ENCODE measurements at regions not wholly inside any gene's neighbourhood (a gene's known extent, or its start where the extent isn't known, plus 50 kb on each side); places are given as distances from the start of the nearest gene placed in this dataset.

DNA sequence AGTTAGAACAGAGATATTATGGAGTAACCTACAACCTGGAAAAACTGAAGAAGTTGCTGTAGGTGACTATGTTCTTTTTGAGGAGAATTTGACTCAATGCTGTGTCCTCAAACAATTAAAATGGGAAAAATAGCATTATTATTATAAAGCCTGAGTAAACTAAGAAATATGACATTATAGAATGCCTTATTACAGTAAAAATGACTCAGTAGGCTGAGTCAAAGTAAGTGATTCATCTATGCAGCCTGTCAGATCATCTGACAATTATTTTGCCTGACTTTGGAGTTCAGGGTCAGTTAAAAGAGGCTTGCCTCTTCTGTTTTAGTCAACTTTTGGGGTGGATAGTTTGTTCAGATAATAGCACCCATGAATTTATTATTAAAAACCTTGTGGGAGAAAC lies 150.8 kb upstream of the PTGFR start:
- no peak overlapping the region for H3K27ac ChIP-seq (ENCODE audit: low read depth in 2 of 2, low read length in 2 of 2)

DNA sequence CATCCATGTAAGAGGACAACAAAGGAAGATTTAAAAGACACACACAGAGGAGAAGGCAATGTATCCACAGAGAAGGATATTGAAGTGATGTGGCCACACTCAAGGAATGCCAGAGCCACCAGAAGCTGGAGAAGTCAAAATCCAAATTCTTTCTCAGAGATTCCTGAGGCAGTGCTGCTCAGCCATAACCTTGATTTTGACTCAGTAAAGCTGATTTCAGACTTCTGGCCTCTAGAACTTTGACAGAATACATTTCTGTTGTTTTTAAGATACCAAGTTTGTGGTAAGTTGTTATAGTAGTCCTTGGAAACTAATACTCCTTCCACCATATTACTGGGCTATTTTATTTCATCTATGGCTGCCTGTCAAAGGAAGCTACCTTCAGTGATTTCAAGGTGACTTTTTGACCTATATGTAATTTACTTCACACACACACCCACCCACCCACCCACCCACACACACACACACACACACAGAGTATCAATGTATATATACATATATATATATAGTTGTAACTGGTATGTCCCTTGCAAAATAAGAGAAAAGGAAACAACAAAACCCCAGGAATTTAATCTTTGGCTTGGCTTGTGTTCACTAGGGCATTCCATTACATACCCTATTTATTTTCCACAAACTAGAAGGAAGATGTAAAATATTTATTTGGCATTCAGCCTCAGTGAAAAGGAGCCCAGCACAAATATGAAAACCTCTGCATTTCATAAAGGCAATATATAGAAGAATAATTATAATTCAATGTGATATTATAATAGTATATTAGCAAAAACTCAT lies 142.1 kb upstream of the PTGFR start:
- H3K27ac ChIP-seq (ENCODE audit: low read depth in 2 of 2, low read length in 2 of 2) = no peak overlapping the region
- H3K9me3 ChIP-seq (ENCODE audit: control insufficient read depth in 2 of 2, low read length in 2 of 2) = no peaks in the 10 kb centered on the region
- H3K9ac ChIP-seq (ENCODE audit: low read depth in 1 of 2, low read length in 2 of 2) = no peak overlapping the region
- H3K4me1 ChIP-seq (ENCODE audit: control insufficient read depth in 2 of 2, insufficient read depth in 2 of 2, low read length in 2 of 2) = no peaks in the 10 kb centered on the region
- no peaks in the 10 kb centered on the region for H3K27me3 ChIP-seq (ENCODE audit: control insufficient read depth in 2 of 2, insufficient read depth in 2 of 2, low read length in 2 of 2)
- H3K36me3 ChIP-seq (ENCODE audit: control insufficient read depth in 2 of 2, insufficient read depth in 2 of 2, low read length in 2 of 2) = no peaks in the 10 kb centered on the region
- no peak overlapping the region for H3K4me3 ChIP-seq (ENCODE audit: low read length in 2 of 2)

More for the DNA sequence above, 150.8 kb upstream of the PTGFR start:
- H3K4me3 ChIP-seq (ENCODE audit: low read length in 2 of 2) = no peak overlapping the region
- H3K9me3 ChIP-seq (ENCODE audit: control insufficient read depth in 2 of 2, low read length in 2 of 2) = no peaks in the 10 kb centered on the region
- no peaks in the 10 kb centered on the region for H3K27me3 ChIP-seq (ENCODE audit: control insufficient read depth in 2 of 2, insufficient read depth in 2 of 2, low read length in 2 of 2)
- no peaks in the 10 kb centered on the region for H3K36me3 ChIP-seq (ENCODE audit: control insufficient read depth in 2 of 2, insufficient read depth in 2 of 2, low read length in 2 of 2)
- H3K4me1 ChIP-seq (ENCODE audit: control insufficient read depth in 2 of 2, insufficient read depth in 2 of 2, low read length in 2 of 2) = no peaks in the 10 kb centered on the region
- no peak overlapping the region for H3K9ac ChIP-seq (ENCODE audit: low read depth in 1 of 2, low read length in 2 of 2)

DNA sequence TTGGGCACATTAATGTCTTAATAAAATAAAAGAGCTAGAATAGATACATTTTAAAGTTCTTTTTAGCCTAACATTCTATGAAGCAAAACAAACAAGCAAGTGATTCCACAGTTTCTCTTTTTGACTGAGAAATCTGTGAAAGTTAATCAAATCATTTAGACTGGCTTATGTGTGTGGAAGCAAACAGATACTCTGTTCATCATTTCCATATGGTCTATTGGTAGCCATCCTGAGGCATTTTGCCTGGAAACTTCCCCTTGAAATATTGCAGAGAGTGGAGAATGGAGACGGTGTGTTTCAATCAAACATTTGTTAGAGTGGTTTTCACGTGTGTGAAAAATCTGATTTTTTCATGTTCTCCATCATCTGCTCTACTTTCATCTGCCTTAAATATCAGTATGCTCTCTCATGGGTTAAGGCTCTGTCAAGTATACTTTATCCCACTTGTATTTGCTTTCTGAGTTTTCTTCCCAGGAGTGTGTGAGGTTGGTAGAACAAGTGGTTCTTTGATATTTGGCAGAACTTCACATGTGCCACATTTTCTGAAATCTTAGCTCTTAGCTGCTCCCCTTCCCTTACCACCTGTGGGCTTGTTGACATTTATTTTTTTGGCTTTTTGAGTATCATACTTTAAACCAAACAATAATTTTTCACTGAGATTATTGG lies 139.1 kb upstream of the PTGFR start:
- Histone ChIP-seq H3K27ac (ENCODE audit: low read depth in 2 of 2, low read length in 2 of 2) (no peak overlapping the region), H3K27me3 (ENCODE audit: control insufficient read depth in 2 of 2, insufficient read depth in 2 of 2, low read length in 2 of 2) (no peaks in the 10 kb centered on the region), H3K36me3 (ENCODE audit: control insufficient read depth in 2 of 2, insufficient read depth in 2 of 2, low read length in 2 of 2) (no peaks in the 10 kb centered on the region), H3K9ac (ENCODE audit: low read depth in 1 of 2, low read length in 2 of 2) (no peak overlapping the region), H3K9me3 (ENCODE audit: control insufficient read depth in 2 of 2, low read length in 2 of 2) (no peaks in the 10 kb centered on the region), H3K4me3 (ENCODE audit: low read length in 2 of 2) (no peak overlapping the region), H3K4me1 (ENCODE audit: control insufficient read depth in 2 of 2, insufficient read depth in 2 of 2, low read length in 2 of 2) (no peaks in the 10 kb centered on the region)

DNA sequence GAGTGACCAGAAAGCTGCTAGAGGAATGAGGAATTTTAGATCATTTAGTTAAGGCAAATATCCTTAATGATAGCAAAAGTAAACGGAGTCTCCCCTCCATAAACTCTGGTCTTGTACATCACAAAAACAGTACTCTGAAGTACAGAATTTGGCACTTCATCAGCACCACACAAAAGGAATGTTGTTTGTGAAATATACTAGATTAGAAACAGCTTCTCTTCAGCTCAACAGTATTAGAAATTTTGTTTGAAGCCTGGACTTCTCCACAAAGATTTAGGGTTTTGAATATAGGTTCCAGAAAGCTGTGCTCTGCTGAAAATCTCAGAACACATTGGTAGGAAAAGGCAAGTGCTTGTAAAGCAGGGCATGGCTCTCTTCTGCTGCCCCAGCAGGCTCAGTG lies 135.1 kb upstream of the PTGFR start:
- H3K4me3 ChIP-seq (ENCODE audit: low read length in 2 of 2) = no peak overlapping the region
- H3K9ac ChIP-seq (ENCODE audit: low read depth in 1 of 2, low read length in 2 of 2) = no peak overlapping the region
- H3K27me3 ChIP-seq (ENCODE audit: control insufficient read depth in 2 of 2, insufficient read depth in 2 of 2, low read length in 2 of 2) = no peaks in the 10 kb centered on the region
- H3K36me3 ChIP-seq (ENCODE audit: control insufficient read depth in 2 of 2, insufficient read depth in 2 of 2, low read length in 2 of 2) = no peaks in the 10 kb centered on the region
- no peaks in the 10 kb centered on the region for H3K4me1 ChIP-seq (ENCODE audit: control insufficient read depth in 2 of 2, insufficient read depth in 2 of 2, low read length in 2 of 2)
- no peak overlapping the region for H3K27ac ChIP-seq (ENCODE audit: low read depth in 2 of 2, low read length in 2 of 2)
- H3K9me3 ChIP-seq (ENCODE audit: control insufficient read depth in 2 of 2, low read length in 2 of 2) = no peaks in the 10 kb centered on the region

DNA sequence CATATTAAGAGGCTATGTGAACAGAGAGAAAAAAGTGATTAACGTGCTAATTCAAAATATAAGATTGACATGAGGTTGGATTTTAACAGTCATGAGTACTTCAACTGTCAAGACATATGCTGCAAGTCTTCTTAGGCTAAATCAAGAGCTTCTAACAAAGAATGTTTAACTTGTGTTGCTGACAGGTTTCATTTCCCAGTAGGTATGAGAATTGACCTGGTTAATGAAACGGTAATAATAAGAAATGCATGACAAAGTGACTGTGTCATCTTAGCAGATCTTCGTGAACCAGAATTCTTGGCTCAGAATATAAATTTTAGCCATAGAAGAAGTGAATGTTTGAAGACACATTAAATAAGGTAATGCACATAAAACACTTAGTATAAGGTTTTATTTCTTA lies 132.6 kb upstream of the PTGFR start:
- no peaks in the 10 kb centered on the region for H3K4me1 ChIP-seq (ENCODE audit: control insufficient read depth in 2 of 2, insufficient read depth in 2 of 2, low read length in 2 of 2)
- H3K9me3 ChIP-seq (ENCODE audit: control insufficient read depth in 2 of 2, low read length in 2 of 2) = no peaks in the 10 kb centered on the region
- no peak overlapping the region for H3K27ac ChIP-seq (ENCODE audit: low read depth in 2 of 2, low read length in 2 of 2)
- no peaks in the 10 kb centered on the region for H3K27me3 ChIP-seq (ENCODE audit: control insufficient read depth in 2 of 2, insufficient read depth in 2 of 2, low read length in 2 of 2)
- no peaks in the 10 kb centered on the region for H3K36me3 ChIP-seq (ENCODE audit: control insufficient read depth in 2 of 2, insufficient read depth in 2 of 2, low read length in 2 of 2)
- no peak overlapping the region for H3K4me3 ChIP-seq (ENCODE audit: low read length in 2 of 2)
- H3K9ac ChIP-seq (ENCODE audit: low read depth in 1 of 2, low read length in 2 of 2) = no peak overlapping the region

DNA sequence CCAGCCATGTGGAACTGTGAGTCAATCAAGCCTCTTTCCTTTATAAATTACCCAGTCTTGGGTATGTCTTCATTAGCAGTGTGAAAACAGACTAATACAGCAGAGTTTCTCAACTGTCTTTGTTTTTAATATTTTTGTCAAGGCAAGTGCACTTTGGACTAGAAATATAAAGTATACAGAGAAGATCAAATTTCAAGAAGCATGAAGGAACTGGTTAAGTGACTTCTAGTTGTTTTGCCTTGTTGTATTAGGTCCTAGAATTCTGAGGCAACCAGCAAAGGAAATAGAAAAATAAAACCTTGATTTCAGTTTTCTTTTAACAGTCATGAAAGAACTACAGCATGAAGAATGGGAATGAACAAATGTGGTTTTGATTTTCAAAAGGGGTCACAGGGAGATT lies 131.1 kb upstream of the PTGFR start:
- no peaks in the 10 kb centered on the region for H3K36me3 ChIP-seq (ENCODE audit: control insufficient read depth in 2 of 2, insufficient read depth in 2 of 2, low read length in 2 of 2)
- no peaks in the 10 kb centered on the region for H3K4me1 ChIP-seq (ENCODE audit: control insufficient read depth in 2 of 2, insufficient read depth in 2 of 2, low read length in 2 of 2)
- no peak overlapping the region for H3K4me3 ChIP-seq (ENCODE audit: low read length in 2 of 2)
- no peak overlapping the region for H3K27ac ChIP-seq (ENCODE audit: low read depth in 2 of 2, low read length in 2 of 2)
- no peak overlapping the region for H3K9ac ChIP-seq (ENCODE audit: low read depth in 1 of 2, low read length in 2 of 2)
- no peaks in the 10 kb centered on the region for H3K9me3 ChIP-seq (ENCODE audit: control insufficient read depth in 2 of 2, low read length in 2 of 2)
- no peaks in the 10 kb centered on the region for H3K27me3 ChIP-seq (ENCODE audit: control insufficient read depth in 2 of 2, insufficient read depth in 2 of 2, low read length in 2 of 2)

DNA sequence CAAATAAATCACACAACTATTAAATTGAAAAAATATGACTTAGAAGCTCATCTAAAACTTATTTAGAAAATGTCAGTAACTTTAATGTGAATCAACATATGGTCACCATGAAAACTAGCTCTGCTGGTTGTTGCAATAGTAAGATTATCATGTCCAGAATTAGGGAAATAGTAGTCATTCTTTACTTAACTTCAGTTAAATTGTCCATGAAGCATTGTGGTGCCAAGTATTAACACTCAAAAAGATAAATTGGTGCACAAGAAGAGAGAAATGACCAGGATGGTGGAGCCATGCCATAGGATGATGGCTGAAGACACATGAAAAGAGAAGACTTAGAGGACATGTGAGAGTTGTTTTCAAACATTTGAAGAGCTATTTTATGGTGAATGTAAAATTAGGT lies 130.2 kb upstream of the PTGFR start:
- H3K4me3 ChIP-seq (ENCODE audit: low read length in 2 of 2) = no peak overlapping the region

DNA sequence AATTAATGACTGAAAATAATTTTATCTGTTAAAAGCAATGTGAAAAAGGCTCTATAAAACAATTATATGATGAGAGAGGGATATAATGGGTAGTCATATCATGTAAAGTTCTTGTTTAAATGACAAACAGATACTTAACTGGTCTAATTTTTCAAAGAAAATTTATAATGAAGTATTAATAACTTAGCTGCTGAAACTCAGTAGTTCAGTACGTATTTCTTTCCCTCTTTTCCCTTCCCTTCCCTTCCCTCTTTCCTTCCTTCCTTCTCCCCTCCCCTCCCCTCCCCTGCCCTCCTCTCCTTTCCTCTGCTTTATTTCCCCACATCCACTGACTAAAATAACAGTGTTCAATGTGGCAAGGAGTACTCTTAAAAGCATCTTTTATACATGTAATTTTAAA lies 123.1 kb upstream of the PTGFR start:
- no peaks in the 10 kb centered on the region for H3K9me3 ChIP-seq (ENCODE audit: control insufficient read depth in 2 of 2, low read length in 2 of 2)
- H3K4me1 ChIP-seq (ENCODE audit: control insufficient read depth in 2 of 2, insufficient read depth in 2 of 2, low read length in 2 of 2) = no peaks in the 10 kb centered on the region
- no peaks in the 10 kb centered on the region for H3K27me3 ChIP-seq (ENCODE audit: control insufficient read depth in 2 of 2, insufficient read depth in 2 of 2, low read length in 2 of 2)
- H3K9ac ChIP-seq (ENCODE audit: low read depth in 1 of 2, low read length in 2 of 2) = no peak overlapping the region
- no peaks in the 10 kb centered on the region for H3K36me3 ChIP-seq (ENCODE audit: control insufficient read depth in 2 of 2, insufficient read depth in 2 of 2, low read length in 2 of 2)
- no peak overlapping the region for H3K4me3 ChIP-seq (ENCODE audit: low read length in 2 of 2)
- H3K27ac ChIP-seq (ENCODE audit: low read depth in 2 of 2, low read length in 2 of 2) = no peak overlapping the region

More for the DNA sequence above, 130.2 kb upstream of the PTGFR start:
- no peak overlapping the region for H3K27ac ChIP-seq (ENCODE audit: low read depth in 2 of 2, low read length in 2 of 2)
- no peaks in the 10 kb centered on the region for H3K36me3 ChIP-seq (ENCODE audit: control insufficient read depth in 2 of 2, insufficient read depth in 2 of 2, low read length in 2 of 2)
- H3K9me3 ChIP-seq (ENCODE audit: control insufficient read depth in 2 of 2, low read length in 2 of 2) = no peaks in the 10 kb centered on the region
- no peak overlapping the region for H3K9ac ChIP-seq (ENCODE audit: low read depth in 1 of 2, low read length in 2 of 2)
- no peaks in the 10 kb centered on the region for H3K27me3 ChIP-seq (ENCODE audit: control insufficient read depth in 2 of 2, insufficient read depth in 2 of 2, low read length in 2 of 2)
- no peaks in the 10 kb centered on the region for H3K4me1 ChIP-seq (ENCODE audit: control insufficient read depth in 2 of 2, insufficient read depth in 2 of 2, low read length in 2 of 2)

DNA sequence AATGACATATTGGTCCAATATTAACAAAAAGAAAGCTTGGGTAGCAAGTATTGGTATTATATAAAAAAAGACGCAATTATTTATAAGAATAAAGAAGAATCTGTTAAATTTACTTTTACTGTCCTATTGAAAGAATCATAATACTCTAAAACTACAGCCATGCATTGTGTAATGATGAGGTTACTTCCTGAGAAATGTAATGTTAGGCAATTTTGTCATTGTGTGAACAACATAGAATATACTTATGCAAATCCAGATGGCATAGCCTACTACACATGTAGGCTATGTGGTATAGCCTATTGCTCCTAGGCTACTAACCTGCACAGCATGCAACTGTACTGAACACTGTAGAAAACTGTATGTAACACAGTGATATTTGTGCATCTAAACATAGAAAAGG lies 121.2 kb upstream of the PTGFR start:
- Histone ChIP-seq H3K4me3 (ENCODE audit: low read length in 2 of 2) (no peak overlapping the region), H3K9ac (ENCODE audit: low read depth in 1 of 2, low read length in 2 of 2) (no peak overlapping the region), H3K4me1 (ENCODE audit: control insufficient read depth in 2 of 2, insufficient read depth in 2 of 2, low read length in 2 of 2) (no peaks in the 10 kb centered on the region), H3K27me3 (ENCODE audit: control insufficient read depth in 2 of 2, insufficient read depth in 2 of 2, low read length in 2 of 2) (no peaks in the 10 kb centered on the region), H3K27ac (ENCODE audit: low read depth in 2 of 2, low read length in 2 of 2) (no peak overlapping the region), H3K36me3 (ENCODE audit: control insufficient read depth in 2 of 2, insufficient read depth in 2 of 2, low read length in 2 of 2) (no peaks in the 10 kb centered on the region), H3K9me3 (ENCODE audit: control insufficient read depth in 2 of 2, low read length in 2 of 2) (no peaks in the 10 kb centered on the region)

DNA sequence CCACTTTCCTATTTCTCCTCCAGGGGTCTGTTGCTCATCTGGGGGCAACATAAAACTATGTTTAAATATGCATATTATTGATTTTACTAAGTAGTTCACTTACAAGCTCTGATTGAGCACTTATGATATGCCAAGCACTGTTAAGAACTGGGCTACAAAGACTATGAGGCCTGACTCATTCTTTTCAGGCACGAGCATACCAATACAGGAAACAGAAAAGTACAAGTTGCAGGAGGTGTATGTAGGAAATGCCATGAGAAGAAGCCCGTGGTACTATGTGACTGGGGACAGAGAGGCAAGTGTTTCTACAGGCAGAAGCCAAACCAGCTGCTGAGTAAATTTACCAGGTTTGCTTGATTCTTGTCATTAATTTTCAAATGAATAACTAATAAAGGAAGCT lies 120.4 kb upstream of the PTGFR start:
- H3K27me3 ChIP-seq (ENCODE audit: control insufficient read depth in 2 of 2, insufficient read depth in 2 of 2, low read length in 2 of 2) = no peaks in the 10 kb centered on the region
- no peak overlapping the region for H3K9ac ChIP-seq (ENCODE audit: low read depth in 1 of 2, low read length in 2 of 2)
- H3K9me3 ChIP-seq (ENCODE audit: control insufficient read depth in 2 of 2, low read length in 2 of 2) = no peaks in the 10 kb centered on the region
- H3K4me1 ChIP-seq (ENCODE audit: control insufficient read depth in 2 of 2, insufficient read depth in 2 of 2, low read length in 2 of 2) = no peaks in the 10 kb centered on the region
- no peak overlapping the region for H3K4me3 ChIP-seq (ENCODE audit: low read length in 2 of 2)
- no peak overlapping the region for H3K27ac ChIP-seq (ENCODE audit: low read depth in 2 of 2, low read length in 2 of 2)
- no peaks in the 10 kb centered on the region for H3K36me3 ChIP-seq (ENCODE audit: control insufficient read depth in 2 of 2, insufficient read depth in 2 of 2, low read length in 2 of 2)

Data from mucosa of rectum (tissue), 2 donors.